ENCODE measurements at regions not wholly inside any gene's neighbourhood (a gene's known extent, or its start where the extent isn't known, plus 50 kb on each side); places are given as distances from the start of the nearest gene placed in this dataset.

- Histone ChIP-seq H3K9me3 (ENCODE audit: control insufficient read depth, insufficient read depth, low read depth, low read length) (no peaks in the 10 kb centered on the region), H3K4me1 (ENCODE audit: control insufficient read depth, insufficient read depth, low read length) (no peaks in the 10 kb centered on the region; the same call in 1 of the 2 replicates), H3K27ac (ENCODE audit: extremely low read depth, low read depth, low read length) (no peak overlapping the region), H3K4me3 (ENCODE audit: low read depth, low read length) (no peak overlapping the region), H3K36me3 (ENCODE audit: control insufficient read depth in 2 of 2, insufficient read depth in 1 of 2, low read length in 2 of 2) (no peaks in the 10 kb centered on the region)
- TF ChIP-seq ZIC2 (tag by site-specific recombination; IDR thresholded peaks at IDR 0.05) (no peak), ZNF664 (tag by site-specific recombination; IDR thresholded peaks at IDR 0.05) (no peak), ZBTB49 (tag by site-specific recombination; IDR thresholded peaks at IDR 0.05; ENCODE audit: low read depth) (no peak)
- ChIA-PET POLR2A (interaction anchor here (0.6 kb wide), 1 partner anchor 653 kb away, joined by 4 read pairs; no protein-coding TSS in a partner anchor), CTCF (no interaction called here)
These were observed 129.0 kb upstream of the ODAD2 start for GRCh38 chr10:28127881-28128280.

GRCh38 chr10:28125701-28126100, 126.8 kb upstream of the ODAD2 start:
- TF ChIP-seq ZNF513 (tag by site-specific recombination; IDR thresholded peaks at IDR 0.05), result no peak
- no peak for TF ChIP-seq PRDM10 (tag by site-specific recombination; IDR thresholded peaks at IDR 0.05)
- TF ChIP-seq ZNF600 (tag by site-specific recombination; IDR thresholded peaks at IDR 0.05), result no peak
- TF ChIP-seq ZNF423 (tag by site-specific recombination; IDR thresholded peaks at IDR 0.05), result no peak
- TF ChIP-seq ZNF660 (tag by site-specific recombination; IDR thresholded peaks at IDR 0.05), result no peak
- no peak for TF ChIP-seq ATF2 (tag by site-specific recombination; IDR thresholded peaks at IDR 0.05; ENCODE audit: low read depth)
- TF ChIP-seq ZNF133 (tag by site-specific recombination; IDR thresholded peaks at IDR 0.05), result no peak
- no peak for TF ChIP-seq ZNF488 (tag by site-specific recombination; IDR thresholded peaks at IDR 0.05)
- TF ChIP-seq YY2 (tag by site-specific recombination; IDR thresholded peaks at IDR 0.05), result no peak
- no peak for TF ChIP-seq ZNF140 (tag by site-specific recombination; IDR thresholded peaks at IDR 0.05)
- TF ChIP-seq ZNF555 (tag by site-specific recombination; conservative IDR thresholded peaks at IDR 0.05), result no peak
- no peak for TF ChIP-seq ZNF670 (tag by site-specific recombination; IDR thresholded peaks at IDR 0.05; ENCODE audit: low read depth)
- no peak for TF ChIP-seq ZBTB21 (tag by site-specific recombination; IDR thresholded peaks at IDR 0.05)
- CTCF ChIA-PET, result no interaction called here

More at GRCh38 chr10:28125701-28126100, 126.8 kb upstream of the ODAD2 start:
- H3K4me3 ChIP-seq (ENCODE audit: low read depth, low read length), result no peak overlapping the region
- no peak overlapping the region for H3K27ac ChIP-seq (ENCODE audit: extremely low read depth, low read depth, low read length)
- H3K36me3 ChIP-seq (ENCODE audit: control insufficient read depth in 2 of 2, insufficient read depth in 1 of 2, low read length in 2 of 2), result no peaks in the 10 kb centered on the region
- H3K9me3 ChIP-seq (ENCODE audit: control insufficient read depth, insufficient read depth, low read depth, low read length), result no peaks in the 10 kb centered on the region
- POLR2A ChIA-PET, result no interaction called here
- H3K4me1 ChIP-seq (ENCODE audit: control insufficient read depth, insufficient read depth, low read length), result no peaks in the 10 kb centered on the region; the same call in 1 of the 2 replicates
